Upper lobe of left lung (tissue), 4 donors: ENCODE measurements at regions not wholly inside any gene's neighbourhood (a gene's known extent, or its start where the extent isn't known, plus 50 kb on each side); places are given as distances from the start of the nearest gene placed in this dataset.

ENCODE experiments used
- CTCF ChIP-seq, 6 experiments: fragments of 450-650 bp in 4 of 6; fragments of 200-600 bp in 2 of 6; sonication (generic) in 2 of 6; IDR thresholded peaks; one replicate each; pipeline ENCODE4 v1.5.1; 2016 to 2019; ENCODE audit warnings: antibody characterized with exemption in 6 of 6
- EP300 ChIP-seq, 4 donors: sonication (generic); formaldehyde crosslinking; IDR thresholded peaks; one replicate each; pipeline ENCODE4 v1.5.1; 2017; ENCODE audit warnings: antibody characterized with exemption in 4 of 4, control low read depth in 2 of 4
- POLR2AphosphoS5 ChIP-seq, 2 donors: sonication (generic); formaldehyde crosslinking; IDR thresholded peaks; one replicate each; pipeline ENCODE4 v1.5.1; 2017; ENCODE audit warnings: antibody characterized with exemption in 2 of 2

GRCh38 chr16:51210087-51210486, 59.0 kb upstream of the SALL1 start:
- no peak for TF ChIP-seq POLR2AphosphoS5 (IDR thresholded peaks at IDR 0.05)
- TF ChIP-seq CTCF (IDR thresholded peaks at IDR 0.05): no peak
- no peak for TF ChIP-seq EP300 (IDR thresholded peaks at IDR 0.05)
